NCI-H510A (cell line): ENCODE measurements at regions not wholly inside any gene's neighbourhood (a gene's known extent, or its start where the extent isn't known, plus 50 kb on each side); places are given as distances from the start of the nearest gene placed in this dataset.
"Not testable (repeated sequence)": the region's sequence is repeated elsewhere in the genome, so short reads cannot be mapped to it uniquely, and the experiment has no call there.

ENCODE experiments used
- DNase-seq: peaks from one replicate; lab custom pipeline; 2025; lab: John Stamatoyannopoulos, UW

- DNase-seq, result no peak
Measured at GRCh38 chr17:53765609-53766008, 57.1 kb upstream of the KIF2B start.

- no peak for DNase-seq
Measured at GRCh38 chr17:53765129-53765528, 57.6 kb upstream of the KIF2B start.

GRCh38 chr17:53757559-53757958, 65.2 kb upstream of the KIF2B start:
- DNase-seq, result no peak

- DNase-seq, result not testable (repeated sequence)
Measured at GRCh38 chr17:53757116-53757515, 65.6 kb upstream of the KIF2B start.

GRCh38 chr17:53749178-53749577, 73.5 kb upstream of the KIF2B start:
- DNase-seq, result no peak

GRCh38 chr17:53748159-53748820, 74.4 kb upstream of the KIF2B start:
- DNase-seq, result not testable (repeated sequence)

- no peak for DNase-seq
Measured at GRCh38 chr17:53740312-53740711, 82.4 kb upstream of the KIF2B start.

GRCh38 chr17:53736516-53737240, 86.0 kb upstream of the KIF2B start:
- DNase-seq, result peak; percentile 6

GRCh38 chr17:53724726-53725125, 98.0 kb upstream of the KIF2B start:
- no peak for DNase-seq

GRCh38 chr17:53722407-53722806, 100.3 kb upstream of the KIF2B start:
- no peak for DNase-seq

GRCh38 chr17:53721101-53721500, 101.6 kb upstream of the KIF2B start:
- no peak for DNase-seq

GRCh38 chr17:53719229-53719628, 103.5 kb upstream of the KIF2B start:
- DNase-seq, result no peak

GRCh38 chr17:53707566-53707965, 115.2 kb upstream of the KIF2B start:
- DNase-seq, result no peak

GRCh38 chr17:53696286-53696685, 126.4 kb upstream of the KIF2B start:
- DNase-seq, result no peak

GRCh38 chr17:53687324-53687723, 135.4 kb upstream of the KIF2B start:
- DNase-seq, result no peak

- no peak for DNase-seq
Measured at GRCh38 chr17:53680745-53681144, 142.0 kb upstream of the KIF2B start.

- no peak for DNase-seq
Measured at GRCh38 chr17:53668854-53669253, 153.9 kb upstream of the KIF2B start.

GRCh38 chr17:53662608-53663007, 160.1 kb upstream of the KIF2B start:
- DNase-seq, result no peak

- no peak for DNase-seq
Measured at GRCh38 chr17:53659181-53659580, 163.5 kb upstream of the KIF2B start.

GRCh38 chr17:53655591-53655990, 167.1 kb upstream of the KIF2B start:
- DNase-seq, result no peak

GRCh38 chr17:53649201-53649600, 173.5 kb upstream of the KIF2B start:
- no peak for DNase-seq

- DNase-seq, result no peak
Measured at GRCh38 chr17:53646835-53647234, 175.9 kb upstream of the KIF2B start.

- no peak for DNase-seq
Measured at GRCh38 chr17:53640808-53641207, 181.9 kb upstream of the KIF2B start.

- no peak for DNase-seq
Measured at GRCh38 chr17:53635444-53635843, 187.3 kb upstream of the KIF2B start.
